RCC 7860 (cell line): ENCODE measurements at regions not wholly inside any gene's neighbourhood (a gene's known extent, or its start where the extent isn't known, plus 50 kb on each side); places are given as distances from the start of the nearest gene placed in this dataset.

Source experiments
- DNase-seq: peaks from one replicate; pipeline ENCODE4 v3.0.0-alpha.2; 2015; ENCODE audit warnings: low spot score
- FAIRE-seq: peaks from 2 replicates; lab custom pipeline; 2012; peaks lifted over from hg19 to GRCh38; lab: Jason Lieb, UNC

DNA sequence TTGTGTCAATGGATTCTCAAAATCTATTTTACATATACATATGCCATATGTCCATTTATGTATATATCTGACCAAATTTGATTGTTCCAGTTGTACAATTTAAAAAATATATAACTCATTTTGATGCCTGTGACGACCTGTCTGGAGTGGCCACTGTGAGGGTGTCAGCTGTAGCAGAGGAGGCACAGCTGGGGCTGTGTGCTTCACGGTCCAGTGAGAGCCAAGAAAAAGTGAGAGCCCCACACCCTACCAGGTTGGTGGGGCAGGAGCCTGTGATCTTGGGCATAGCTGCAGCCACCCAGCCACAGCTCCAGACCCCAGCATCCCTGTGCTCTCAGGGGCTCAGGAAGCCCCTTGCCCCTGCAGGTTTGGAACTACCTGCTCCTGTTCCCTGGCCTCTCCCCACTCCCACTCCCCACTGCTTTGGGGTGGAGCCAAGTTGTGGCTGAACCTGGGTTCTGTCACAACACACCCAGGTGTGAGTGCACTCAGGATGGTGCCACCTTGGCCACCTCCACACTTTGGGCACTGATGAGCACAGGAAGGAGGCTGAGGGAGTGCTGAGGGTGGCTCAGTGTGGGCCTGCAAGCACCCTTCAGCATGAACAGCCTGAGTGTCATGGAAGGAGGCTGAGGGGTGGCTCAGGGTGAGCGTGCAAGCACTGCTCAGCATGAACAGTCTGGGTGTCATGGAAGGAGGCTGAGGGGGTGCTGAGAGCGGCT, 161.1 kb upstream of the ROBO1 start:
- DNase-seq (no peak), FAIRE-seq (no peak)

DNA sequence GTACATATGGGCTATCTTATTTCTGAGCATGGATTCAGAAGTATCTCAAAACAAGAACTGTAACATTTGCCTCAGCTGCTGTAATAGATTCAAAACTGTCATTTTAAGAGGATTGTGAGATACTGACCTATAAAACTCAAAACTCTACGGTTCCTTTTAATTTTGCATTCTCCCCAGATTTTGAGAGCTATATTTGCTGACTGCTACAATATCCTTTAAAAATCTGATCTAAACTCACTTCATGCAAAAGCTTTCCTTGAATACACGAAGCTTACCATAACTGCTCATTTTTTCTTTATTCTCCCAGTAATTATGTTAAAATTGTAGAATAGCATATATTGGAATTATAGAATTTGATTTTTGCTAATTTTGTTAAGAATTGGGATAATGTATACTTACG, 158.7 kb upstream of the ROBO1 start:
- no peak for DNase-seq
- no peak for FAIRE-seq

DNA sequence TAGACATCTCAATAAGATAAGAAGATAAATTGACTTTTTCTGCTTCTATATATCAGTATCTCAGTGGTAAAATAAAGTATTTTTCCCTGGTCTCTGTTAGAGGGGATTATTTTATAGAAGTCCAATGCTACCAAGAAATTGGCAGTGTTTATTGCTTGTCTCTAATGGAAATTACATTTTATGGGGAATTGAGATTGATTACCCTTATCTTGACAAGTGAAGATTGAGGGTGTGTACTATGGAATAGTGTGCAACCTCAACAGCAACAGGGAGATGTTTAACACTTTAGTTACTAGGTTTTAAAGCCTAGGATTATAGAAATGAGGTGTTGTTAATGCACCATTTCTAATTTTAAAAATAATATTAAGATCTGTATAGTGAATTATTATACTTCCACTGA, 154.8 kb upstream of the ROBO1 start:
- DNase-seq = no peak
- no peak for FAIRE-seq

DNA sequence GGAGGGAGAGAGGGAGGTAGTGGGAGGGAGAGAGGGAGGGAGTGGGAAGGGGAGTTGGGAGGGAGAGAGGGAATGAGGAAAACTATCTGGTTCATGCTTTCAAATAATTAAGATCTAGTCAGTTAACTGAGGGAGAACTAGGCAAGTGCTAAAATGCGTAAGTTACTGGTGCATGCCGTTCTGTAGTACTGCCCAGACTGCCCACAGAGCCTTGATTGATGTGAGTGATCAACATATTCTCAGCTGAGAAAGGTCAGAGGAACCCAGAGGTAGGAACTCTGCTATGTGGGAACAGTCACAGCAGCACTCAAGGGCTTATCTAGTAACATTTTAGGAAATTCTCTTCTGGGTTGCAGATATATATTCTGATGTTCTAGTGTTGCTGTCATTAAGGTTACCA, 149.8 kb upstream of the ROBO1 start:
- no peak for FAIRE-seq
- no peak for DNase-seq

DNA sequence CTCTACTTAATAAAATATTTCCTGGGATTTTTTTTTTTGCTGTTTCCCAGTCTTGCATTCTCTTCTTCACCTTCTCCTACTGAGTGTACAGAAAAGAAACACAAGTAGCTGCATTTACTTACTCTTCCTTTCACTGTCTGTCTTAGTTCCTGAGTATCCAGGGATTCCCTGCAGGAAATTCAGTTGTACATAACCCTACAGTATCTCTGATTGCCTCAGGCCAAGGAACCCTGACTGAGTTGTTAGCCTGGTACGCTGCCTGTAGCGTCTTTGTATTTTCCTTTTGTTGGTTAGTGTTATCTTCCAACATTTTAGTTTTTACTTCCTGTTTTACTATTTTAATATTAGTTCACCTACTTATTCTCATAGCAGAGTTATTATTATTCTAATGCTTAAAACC, 142.5 kb upstream of the ROBO1 start:
- no peak for DNase-seq
- FAIRE-seq = no peak

DNA sequence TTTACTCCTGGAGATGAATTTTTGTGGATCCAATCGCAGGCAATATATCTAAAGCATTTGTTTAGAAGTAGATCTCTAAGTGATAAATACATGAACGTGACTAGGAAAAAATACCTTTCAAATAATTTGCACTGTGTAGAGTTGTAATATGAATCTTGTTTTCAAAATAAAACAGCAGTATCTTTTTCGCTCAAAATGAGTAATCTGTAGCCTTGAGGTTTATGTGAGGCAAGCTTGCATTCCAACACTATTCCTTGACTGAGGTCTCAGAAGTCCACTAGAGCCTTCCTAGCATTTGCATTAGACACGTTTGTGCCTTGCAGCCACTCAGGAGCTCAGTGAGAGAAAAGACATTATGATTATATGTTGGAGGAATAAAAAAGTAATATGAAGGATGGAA, 138.3 kb upstream of the ROBO1 start:
- no peak for DNase-seq

DNA sequence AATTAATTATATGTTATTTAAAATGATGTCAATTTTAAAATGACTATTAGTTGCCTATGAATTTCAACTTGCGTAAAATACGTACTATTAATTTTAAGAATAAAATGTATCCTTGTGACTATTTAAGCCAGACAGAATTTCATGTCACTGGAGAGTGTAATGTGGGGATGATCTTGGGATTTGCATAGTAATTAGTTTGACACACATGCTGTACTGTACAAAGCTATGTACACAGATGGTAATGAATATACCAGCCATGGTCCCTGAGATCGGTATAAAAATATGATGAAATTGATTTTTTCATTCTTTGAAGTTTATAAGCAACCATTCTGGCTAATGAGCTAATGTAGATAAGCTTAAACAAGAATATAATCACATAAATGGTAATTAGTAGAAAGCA, 134.4 kb upstream of the ROBO1 start:
- FAIRE-seq (no peak), DNase-seq (no peak)

More for the DNA sequence above, 138.3 kb upstream of the ROBO1 start:
- FAIRE-seq = no peak

DNA sequence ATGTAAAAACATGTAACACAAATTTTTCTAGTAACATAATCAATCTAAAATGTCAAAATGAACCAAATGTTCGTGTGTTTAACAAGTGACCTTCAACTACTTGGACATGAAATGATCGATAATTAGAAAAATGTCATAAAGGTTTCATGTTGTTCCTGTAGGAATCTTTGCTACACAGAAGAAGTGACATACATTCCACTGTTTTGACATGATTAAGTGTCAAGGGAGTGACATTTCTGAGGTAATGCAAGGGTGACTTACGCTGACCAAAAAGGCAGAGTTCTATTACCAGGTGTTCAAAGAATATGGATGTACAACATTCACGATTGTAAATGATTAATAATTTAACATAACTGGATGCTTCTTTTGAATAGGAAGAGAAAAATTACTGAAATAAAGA, 131.1 kb upstream of the ROBO1 start:
- no peak for DNase-seq
- FAIRE-seq = no peak

DNA sequence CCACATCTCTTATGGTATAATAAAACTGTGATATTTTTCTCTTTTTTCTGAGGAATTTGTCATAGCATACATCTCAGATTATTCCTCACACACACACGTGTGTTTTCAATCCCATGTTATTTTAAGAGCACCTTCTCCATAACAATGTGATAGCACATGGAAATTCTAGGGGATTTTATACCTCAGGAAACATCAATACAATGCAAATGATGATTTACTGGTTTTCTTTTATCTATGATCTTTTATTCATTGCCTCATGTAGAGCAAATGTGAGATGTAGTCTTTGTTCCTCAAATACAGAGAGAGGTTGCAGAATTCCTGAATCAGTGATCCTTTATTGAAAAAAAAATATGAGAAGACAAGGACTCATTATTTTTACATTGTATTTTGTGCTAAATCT, 128.3 kb upstream of the ROBO1 start:
- no peak for FAIRE-seq
- DNase-seq = no peak

DNA sequence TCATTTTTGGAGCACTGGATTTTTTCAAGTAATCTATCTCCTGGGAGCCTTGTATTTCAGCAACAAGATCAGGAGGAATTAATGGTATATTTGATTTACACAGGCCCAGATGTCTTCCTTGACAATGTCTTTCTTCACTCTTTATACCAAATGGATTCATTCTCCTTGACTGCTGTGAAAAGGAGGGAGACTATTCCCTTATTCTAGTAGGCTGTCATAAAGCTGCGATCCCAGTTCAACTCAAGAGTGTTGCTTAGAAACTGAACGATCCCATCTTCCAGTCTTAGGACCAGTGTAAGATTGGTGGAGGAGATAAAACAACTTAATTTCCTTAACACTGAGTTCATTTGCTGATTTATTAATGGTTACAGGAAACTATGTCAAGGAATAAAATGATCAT, 119.4 kb upstream of the ROBO1 start:
- DNase-seq (no peak), FAIRE-seq (no peak)

DNA sequence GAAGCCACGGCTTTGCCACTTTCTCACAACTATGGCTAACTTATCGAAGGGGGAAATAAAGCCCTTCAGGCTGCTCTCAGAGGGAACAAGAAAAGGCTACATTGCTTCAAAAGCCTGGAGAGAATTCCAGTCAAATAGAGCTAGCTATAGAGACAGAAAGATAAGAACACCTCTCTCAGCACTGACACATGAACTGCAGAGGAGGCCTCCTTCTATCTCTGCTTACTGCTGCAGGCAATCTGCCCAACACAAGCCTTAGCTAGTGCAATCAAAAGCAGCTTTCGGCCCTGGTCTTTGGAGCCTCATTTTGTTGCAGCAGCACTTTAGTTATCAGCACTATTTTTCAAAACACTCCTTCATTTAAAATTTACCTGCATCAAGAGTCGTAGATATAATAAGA, 118.4 kb upstream of the ROBO1 start:
- DNase-seq (no peak), FAIRE-seq (no peak)

DNA sequence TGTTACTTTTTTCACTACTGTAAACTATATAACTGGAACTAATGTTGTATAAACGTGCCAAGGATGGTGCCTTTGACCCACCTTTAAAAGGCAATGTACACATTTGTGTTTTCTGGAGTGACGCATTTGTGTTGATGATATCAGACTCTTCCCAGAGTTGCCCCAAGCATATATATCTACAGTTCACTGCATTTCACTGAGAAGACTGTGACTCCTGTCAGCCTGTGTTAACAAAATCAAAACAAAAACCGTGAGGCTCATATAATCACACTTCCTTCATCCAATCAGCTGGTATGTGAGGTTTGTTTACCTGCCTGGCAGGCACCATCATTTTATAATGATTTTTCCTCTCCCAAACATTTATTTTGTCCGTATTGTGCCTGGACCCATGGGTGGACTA, 117.6 kb upstream of the ROBO1 start:
- FAIRE-seq (no peak), DNase-seq (no peak)

DNA sequence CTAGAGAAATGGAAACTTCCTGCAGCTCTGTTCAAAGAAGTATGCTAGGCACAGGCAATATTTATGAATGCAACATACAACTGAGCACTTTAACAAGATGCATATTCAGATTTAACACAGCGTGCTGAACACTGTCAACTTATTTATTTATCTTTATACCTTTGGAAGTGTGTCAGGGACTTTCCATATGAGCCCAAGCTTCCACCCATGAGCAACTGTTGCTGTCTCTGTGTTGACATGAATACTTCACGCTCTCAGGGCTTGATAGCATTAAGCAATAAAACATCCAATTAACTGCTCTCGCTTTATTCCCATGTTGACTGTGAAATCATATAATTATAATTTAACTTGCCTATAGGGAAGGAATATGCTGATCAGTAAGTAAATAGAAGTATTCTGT, 116.6 kb upstream of the ROBO1 start:
- DNase-seq = no peak
- no peak for FAIRE-seq

DNA sequence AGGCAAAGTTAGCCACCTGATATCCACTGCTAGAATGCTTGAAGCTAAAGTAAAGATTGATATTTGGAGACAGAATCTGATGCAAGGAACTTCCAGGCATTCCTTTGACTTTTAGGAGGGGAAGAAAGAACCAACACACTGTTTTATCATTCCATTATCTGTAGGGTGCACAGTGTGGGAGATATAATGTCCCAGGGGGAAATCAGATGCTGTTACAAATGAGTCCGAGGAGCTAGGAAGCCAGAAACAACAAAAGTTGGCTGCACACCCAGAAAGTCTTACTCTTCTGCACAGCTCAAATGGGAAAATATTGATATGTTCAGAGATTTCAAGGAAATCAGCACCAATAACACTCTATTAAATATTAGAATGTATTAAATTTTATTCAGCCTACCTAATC, 113.6 kb upstream of the ROBO1 start:
- FAIRE-seq (no peak), DNase-seq (no peak)

DNA sequence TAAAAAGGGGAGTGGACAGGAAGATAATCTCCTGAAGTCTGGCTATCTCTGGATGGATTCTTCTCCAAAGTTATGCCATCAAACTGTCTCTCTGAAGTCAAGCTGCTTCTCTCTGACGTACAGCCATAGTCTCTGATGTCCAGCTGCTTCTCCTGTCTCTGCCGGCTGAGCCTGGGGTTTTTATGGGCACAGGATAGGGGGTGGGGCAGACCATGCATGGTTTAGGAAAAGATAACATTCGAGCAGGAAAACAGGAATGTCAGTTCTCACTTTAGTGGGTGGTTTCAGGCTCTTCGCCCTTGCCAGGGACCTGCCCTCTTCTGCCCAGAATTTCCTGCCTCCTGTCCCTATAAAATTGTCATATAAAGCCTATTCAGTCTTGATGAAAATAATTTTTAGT, 110.9 kb upstream of the ROBO1 start:
- FAIRE-seq = no peak

DNA sequence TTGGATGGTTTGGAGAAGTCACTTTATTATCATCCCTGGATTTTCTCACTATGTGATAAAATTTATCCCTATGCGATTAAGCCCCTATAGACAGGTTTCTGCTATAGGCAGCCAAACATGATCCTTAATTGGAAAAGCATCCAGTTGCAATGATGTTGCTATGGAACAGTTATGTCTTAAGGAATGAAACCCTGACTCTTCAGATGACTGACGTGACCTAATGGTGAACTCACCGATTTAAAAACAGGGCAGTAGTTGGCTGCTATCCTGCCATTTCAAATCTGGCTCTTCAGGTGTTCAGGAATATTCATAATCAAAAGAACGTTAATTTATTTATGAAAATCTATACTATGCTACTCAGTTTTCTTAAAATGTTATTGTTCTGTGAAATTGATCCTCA, 106.8 kb upstream of the ROBO1 start:
- no peak for DNase-seq
- FAIRE-seq = no peak

More for the DNA sequence above, 110.9 kb upstream of the ROBO1 start:
- DNase-seq = no peak

DNA sequence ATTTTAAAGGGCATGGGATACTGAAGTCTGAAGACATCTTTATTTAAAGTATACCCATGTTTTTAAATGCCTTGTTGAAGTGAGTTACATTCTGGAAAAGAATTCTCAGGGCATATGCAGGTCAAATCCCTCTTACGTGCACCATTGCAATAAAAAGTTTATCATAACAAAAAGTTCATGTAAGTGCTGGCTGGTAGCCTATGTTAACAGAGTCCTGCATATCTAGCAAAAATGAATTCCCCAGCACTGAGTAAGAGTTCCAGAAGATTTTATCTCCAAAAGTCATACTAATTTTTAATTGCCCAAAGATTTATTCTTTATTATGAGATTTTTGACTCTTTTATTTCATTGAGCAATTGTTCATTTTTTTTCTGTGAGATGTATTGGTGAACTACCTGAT, 104.7 kb upstream of the ROBO1 start:
- no peak for FAIRE-seq
- no peak for DNase-seq

DNA sequence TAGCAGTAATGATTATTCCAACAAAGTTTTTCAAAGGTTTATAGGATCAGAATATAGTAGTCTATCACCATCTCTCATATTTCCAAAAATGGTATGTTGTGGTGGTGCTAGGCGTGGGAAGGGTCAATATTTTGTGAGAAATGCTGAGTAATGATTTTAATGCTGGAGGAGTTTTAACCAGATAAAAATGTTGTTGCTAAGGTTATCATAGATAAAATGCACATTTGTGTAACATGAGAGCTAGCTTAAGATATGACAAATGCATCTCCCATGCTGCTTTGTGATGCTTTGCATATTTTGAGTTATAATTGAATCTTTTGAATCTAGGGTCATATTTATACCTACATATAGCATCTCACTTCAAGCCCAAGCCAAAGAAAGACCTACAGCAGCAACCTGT, 103.9 kb upstream of the ROBO1 start:
- FAIRE-seq = no peak

DNA sequence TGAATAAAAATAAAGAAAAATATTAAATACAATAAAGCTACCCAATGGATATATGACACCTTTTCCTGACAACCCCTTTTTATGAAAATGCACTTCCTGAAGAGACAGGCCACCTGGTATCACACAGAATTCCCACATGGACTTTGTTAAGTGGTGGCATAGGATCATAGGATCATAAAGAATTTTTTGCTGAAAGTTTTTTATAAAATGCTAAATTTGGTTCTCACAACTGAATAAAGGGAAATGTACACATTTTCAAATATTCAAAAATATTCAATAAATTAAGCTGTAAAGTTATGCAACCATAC, 102.5 kb upstream of the ROBO1 start:
- FAIRE-seq (no peak), DNase-seq (no peak)

More for the DNA sequence above, 103.9 kb upstream of the ROBO1 start:
- no peak for DNase-seq

DNA sequence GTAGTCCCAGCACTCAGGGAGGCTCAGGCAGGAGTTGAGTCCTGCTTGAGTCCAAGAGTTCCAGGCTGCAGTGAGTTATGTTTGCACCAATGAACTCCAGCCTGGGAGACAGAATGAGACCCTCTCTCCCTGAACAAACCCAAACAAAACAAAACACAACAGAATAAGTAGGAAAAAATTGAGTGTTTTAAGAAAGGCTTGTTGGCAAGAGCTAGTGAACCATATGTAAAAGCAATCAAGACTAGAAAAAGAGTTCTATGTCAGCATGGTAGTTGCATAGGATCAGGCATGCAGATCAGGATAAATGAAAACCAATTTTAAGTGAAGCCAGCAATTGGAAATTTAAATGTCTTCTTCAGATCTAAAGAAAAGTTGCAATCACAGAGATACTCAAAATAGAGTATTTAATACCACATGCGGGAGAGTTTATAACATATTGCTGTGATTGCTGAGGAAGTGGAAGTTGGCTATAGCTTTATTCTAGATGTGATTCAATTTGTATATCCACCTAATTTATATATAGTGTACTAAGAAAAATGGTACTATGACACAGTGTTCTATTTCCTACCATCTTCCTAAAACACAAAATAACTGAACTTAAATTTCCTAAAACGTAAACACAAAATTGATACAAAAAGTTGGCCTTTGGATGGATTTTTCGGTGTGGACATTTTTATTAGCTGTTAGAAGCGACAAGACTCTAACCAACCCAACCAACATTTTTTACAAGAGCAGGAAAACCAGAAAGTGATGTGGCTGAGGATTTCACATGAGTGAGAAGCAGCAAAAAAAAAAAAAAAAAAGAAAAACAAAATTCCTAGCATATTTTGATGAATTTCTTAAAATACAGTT, 101.9 kb upstream of the ROBO1 start:
- DNase-seq (no peak), FAIRE-seq (no peak)

DNA sequence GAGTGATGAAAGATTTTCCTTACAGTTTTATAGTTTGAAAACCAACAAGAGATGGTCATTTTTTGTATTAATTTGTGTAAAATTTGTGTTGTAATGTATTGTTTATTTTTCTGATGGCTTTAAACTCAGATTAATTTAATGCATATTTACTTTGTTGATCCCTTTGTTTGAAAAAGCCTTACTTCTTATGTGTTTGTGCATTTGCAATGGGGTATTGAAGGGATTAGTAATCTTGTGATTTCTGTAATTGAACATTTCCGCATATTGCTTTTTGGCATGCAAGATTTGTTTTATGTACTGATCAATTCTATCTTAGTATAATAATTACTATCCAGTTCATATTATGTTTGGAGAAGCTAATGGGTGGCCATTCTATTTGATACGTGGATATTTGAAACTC, 98.4 kb upstream of the ROBO1 start:
- no peak for FAIRE-seq
- no peak for DNase-seq

DNA sequence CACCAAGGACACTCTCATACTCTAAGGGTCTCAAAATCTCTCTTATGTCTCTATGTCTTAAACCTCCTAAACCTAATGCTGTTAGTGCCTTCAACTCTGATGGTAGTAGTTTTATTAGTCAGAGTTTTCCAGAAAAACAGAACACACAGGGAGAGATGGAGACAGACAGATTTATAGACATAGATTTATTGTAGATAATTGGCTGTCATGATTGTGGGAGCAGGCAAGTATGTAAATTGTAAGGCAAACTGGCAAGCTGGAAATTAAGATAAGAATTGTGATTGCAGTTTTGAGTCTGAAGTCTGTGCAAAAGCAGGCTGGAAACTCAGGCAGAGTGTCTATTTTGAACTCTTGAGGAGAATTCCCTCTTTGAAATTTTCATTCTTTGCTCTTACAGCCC, 96.3 kb upstream of the ROBO1 start:
- DNase-seq (no peak), FAIRE-seq (no peak)

DNA sequence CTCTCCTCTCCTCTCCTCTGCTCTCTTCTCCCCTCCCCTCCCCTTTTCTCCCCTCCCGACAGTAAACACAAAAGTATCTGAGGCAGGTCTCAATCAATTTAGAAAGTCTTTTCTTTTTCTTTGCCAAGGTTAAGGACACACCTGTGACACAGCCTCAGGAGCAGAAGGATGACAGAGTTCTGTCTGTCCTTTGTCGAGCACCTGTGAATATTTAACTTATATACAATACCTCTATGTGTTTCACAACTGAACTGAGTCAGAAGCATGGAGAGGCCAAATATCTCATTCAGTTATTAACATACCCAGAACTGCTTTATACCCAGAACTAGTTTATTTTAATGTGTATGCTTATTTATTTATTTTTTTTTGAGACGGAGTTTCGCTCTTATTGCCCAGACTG, 81.1 kb upstream of the ROBO1 start:
- FAIRE-seq (no peak), DNase-seq (no peak)
